HG03097 (cell line): ENCODE measurements at regions not wholly inside any gene's neighbourhood (a gene's known extent, or its start where the extent isn't known, plus 50 kb on each side); places are given as distances from the start of the nearest gene placed in this dataset.

Experiments used
- ATAC-seq: cut with Tn5 transposase; IDR thresholded peaks from one replicate; pipeline ENCODE4 v1.9.1; 2021; ENCODE audit not compliant: unreplicated experiment, low FRiP score

GRCh38 chr10:2476812-2477553 lies 590.4 kb upstream of the PFKP start:
- no peak for ATAC-seq

DNA sequence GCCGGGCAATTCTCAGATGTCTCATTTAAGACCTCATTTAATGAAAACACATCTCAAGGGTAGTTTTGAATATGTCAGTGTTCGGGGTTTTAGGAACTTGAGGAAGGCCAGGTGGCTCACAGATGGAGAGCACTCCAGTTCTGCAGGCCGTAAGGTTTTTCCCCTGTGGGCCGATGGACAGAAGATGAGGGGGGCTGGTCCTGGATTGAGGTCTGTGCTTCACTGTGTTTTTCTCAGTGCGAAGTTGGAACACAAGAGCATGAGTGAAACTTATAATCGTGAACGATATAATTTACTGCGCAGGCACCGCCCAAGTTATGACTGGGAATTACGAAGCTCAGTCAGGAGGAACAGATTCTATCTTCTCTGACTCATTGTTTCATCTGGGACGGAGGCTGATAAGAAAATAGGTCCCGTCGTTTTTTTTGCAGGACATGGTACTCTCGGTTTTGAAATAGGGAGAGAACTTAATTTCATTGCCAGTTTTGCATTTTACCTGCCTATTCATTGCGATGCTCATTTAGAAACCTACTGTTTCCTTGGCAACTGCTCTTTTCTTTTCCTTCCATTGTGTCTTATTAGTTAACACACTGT lies 591.0 kb upstream of the PFKP start:
- ATAC-seq = no peak

DNA sequence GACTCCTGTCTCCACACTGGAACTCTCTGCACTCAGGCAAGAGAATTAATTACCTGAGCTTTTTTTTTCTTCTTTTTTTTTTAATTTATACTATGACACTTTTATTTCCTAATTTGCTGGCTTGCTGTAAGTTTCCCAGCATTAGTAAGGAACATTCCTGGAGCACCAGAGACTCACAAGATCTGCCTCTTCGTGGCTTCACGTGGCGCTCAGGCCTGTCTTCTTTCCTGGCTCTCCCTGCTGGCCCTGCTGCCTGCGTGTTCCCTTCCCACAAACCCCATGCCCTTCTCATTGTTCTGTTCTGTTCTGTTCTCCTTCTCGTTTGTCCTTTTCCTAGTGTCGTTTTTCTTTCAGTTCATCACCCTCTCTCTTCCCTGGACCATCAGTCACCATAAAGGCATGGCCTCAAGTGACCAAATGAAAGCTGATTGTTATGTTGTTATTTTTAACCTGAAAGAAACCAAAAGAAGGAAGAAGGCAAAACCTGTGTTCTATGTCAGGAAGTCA lies 591.6 kb upstream of the PFKP start:
- no peak for ATAC-seq

GRCh38 chr10:2471811-2472210 lies 595.5 kb upstream of the PFKP start:
- no peak for ATAC-seq

DNA sequence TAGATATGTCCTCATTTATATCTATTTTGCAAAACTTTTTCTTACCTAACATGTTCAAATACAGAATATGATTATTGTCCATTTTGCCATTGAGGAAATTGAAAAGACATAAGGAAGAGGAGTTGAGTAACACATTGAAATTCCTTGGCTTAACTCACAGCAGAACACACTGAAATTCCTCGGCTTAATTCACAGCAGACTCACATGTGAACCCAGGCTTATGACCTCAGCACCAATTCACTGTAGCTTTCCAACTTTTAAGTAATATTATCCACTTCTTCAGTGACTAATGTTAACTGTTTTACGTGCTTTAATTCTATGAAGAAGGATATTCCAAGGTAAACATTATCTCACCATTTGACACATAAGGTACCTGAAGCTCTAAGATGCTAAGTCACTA lies 597.5 kb upstream of the PFKP start:
- no peak for ATAC-seq

DNA sequence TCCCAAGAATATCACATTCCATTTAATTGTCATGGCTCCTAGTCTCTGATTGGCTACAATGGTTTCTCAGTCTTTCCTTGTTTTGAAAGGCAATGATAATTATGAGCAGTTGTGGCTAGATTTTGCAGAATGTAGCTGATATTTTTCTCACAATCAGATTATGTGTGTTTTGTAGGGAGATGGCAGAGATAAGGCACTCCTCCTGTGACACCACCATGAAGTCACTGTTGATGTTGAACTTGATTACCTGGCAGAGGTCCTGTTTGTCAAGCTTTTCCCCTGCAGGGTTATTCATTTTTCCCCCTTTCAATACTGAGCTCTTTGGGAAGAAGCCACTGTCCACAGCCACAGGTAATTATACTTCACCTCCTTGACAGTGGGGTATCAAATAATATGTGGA lies 602.9 kb upstream of the PFKP start:
- no peak for ATAC-seq

DNA sequence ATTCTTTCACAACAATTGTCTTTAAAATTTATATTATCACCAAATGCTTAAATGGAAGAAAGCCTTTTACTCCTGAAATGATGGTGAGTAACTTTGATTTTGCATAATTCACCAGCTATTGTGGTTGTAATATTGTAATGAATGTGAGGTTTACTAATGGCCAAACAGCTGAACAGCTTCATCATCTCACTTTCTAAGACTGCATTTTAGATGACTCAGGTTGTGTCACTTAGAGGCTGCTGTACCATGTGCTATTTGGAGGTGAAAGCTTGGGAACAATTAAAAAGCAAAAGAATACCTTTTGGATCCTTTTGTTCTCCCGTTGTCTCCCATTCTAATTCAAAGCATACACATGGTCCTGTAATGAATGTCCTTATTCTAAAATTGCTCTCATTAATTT lies 604.0 kb upstream of the PFKP start:
- no peak for ATAC-seq

DNA sequence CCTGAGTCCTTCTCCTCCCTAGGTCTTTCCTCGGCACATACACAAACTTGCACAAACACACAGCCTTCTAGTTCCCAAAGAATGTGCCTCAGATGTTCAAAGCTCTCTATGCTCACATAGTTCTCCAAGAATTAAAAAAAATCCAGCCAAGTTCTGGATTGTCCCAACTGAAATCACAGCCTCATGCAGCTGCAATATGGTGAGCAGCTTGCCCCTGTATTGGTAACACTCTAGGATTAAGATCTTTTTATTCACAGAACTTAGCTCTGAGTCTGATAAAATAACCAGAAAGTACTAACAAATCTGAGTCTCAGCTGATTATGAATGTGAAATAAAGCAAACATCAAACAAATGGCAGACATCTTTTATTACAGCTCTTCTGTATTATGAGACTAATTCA lies 604.8 kb upstream of the PFKP start:
- ATAC-seq = no peak

DNA sequence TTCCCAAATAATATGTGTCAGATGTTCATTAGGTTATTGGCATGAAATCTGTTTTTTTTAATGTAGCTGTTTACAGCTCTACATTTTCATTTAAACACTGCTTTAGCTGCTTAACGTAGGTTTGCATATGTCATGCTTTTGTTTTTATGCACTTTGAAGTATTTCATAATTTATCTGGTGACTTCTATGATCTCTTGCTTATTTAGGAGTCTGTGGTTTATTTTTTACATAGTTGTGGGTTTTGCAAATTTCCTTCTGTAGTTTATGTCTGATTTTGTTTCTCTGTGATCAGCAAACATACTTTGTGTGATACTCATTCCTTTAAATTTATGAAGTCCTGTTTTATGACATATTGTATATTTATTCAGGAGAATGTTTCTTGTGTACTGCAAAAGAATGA lies 606.5 kb upstream of the PFKP start:
- ATAC-seq = no peak

DNA sequence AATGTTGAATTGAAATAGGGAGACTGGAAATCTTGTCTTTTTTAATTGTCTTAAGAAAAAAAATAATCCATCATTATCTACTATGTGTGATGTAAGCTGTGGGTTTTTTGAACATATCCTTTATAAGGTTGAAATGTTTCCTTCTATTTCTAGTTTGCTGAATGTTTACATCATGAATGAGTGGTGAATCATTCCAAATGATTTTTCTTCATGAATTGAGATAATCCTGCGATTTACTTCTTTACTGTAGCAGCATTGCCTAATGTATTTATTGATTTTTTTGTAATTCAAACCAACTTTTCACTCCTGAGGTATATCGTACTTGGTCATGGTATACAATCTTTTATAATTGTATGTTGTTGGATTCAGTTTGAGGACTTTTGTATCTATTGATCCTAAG lies 607.6 kb upstream of the PFKP start:
- no peak for ATAC-seq

- ATAC-seq = no peak
These were observed 610.5 kb upstream of the PFKP start for GRCh38 chr10:2456834-2457233.

GRCh38 chr10:2445370-2445769 lies 622.0 kb upstream of the PFKP start:
- ATAC-seq = no peak

DNA sequence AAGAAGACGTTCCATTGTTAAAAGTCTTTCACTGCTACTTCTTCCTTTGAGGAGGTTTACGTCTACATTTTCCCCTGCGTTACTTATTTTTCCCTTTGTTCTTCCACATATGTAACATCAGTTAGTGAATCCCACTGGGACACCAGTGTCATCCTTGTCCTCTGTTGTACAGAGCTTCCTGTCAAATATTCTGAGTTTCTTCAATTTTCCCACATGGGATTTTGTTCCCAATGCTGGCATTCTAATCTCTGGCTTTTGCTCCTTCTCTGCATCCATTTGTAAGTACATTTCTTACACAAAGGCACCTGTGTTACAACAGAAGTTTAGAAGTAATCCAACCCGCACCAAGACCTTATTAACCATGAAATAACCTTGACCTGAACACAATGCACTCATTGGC lies 627.4 kb upstream of the PFKP start:
- no peak for ATAC-seq

- no peak for ATAC-seq
These were observed 628.3 kb upstream of the PFKP start for GRCh38 chr10:2439000-2439399.

- no peak for ATAC-seq
These were observed 629.0 kb upstream of the PFKP start for GRCh38 chr10:2438248-2438939.

DNA sequence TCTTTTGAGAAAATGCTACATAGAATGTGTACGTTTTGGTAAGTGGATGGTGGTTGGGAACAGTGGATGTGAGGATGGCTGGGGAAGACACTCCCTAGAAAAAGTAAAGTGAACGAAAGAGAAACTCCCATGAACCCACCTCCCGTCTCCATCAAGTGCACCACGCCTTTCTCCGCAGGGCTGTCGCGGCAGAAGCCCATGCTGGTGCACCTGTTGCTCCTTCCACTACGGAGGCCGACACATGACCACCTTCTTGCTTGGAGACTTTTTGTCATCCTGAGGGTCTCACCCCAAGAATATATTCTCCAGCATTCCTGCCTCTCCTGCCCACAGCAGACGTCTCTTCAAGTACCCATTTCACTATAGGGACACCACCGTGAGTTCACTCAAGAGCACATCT lies 630.4 kb upstream of the PFKP start:
- no peak for ATAC-seq

- ATAC-seq = no peak
These were observed 635.4 kb upstream of the PFKP start for GRCh38 chr10:2431961-2432360.

DNA sequence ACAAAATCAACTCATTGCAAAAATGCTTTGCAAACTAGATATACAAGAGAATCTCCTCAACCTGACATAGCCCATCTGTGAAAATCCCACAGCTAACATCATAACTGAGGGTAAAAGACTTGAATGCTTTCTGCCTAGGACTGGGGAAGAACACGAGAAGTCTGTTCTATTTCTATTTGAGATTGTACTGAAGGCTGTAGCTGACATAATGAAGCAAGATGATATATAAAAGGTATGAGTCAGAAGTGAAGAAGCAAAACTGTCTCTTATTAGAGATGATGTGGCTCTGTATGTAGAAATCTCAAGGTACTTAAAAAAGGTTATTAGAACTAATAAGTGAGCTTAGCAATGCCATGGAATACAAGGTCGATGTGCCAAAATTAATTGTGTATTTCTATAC lies 639.9 kb upstream of the PFKP start:
- no peak for ATAC-seq

DNA sequence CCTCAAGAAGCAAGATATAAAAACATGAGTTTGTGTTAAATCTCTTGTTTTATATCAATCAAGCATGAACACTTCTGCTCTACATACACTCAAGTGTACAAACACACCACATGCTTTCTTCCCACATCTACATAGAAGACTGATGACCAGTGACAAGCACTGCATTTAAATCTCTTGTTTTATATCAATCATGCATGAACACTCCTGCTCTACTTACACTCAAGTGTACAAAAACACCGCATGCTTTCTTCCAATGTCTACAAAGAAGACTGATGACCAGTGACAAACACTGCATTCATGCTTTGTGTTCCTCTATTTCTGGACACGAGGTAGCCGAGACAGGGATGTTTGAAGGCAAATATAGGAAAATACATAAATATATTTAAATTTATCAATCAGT lies 642.0 kb upstream of the PFKP start:
- ATAC-seq = no peak

GRCh38 chr10:2414562-2414961 lies 652.8 kb upstream of the PFKP start:
- no peak for ATAC-seq

DNA sequence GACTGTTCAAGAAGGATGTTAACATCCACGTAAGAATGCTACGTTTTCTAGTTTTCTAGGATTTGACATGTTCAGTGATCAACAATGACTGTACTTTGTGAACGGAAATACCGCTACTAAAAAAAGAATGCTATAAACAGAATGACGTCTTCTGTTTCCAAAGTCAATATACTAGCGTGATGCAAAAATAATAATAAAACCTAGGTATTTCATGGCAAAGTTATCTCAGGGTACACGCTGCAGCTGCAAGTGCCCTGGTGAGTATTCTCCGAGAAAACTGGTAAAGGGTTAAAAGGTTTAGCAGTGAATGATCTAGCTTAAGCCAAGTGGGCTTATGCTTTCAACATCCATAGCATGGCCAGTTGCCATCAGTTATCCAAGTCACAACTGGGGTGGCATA lies 653.3 kb upstream of the PFKP start:
- ATAC-seq = no peak

- ATAC-seq = no peak
These were observed 657.3 kb upstream of the PFKP start for GRCh38 chr10:2410049-2410448.
